GM23338 (cell line): ENCODE measurements at regions not wholly inside any gene's neighbourhood (a gene's known extent, or its start where the extent isn't known, plus 50 kb on each side); places are given as distances from the start of the nearest gene placed in this dataset.

Experiments
- ATAC-seq: fragments of 200-7000 bp; cut with Tn5 transposase; 3 replicates; pipeline ENCODE4 v1.9.1; 2020
- DNase-seq: peaks from one replicate; pipeline ENCODE4 v3.0.0-alpha.2; 2015; ENCODE audit warnings: low spot score
- H2AFZ ChIP-seq: fragments of 200-600 bp; sonication (generic); 2 replicates; pipeline ENCODE4 v1.8.0; 2016; ENCODE audit warnings: antibody characterized with exemption, mild to moderate bottlenecking, moderate library complexity
- H3F3A ChIP-seq: fragments of 200-600 bp; sonication (generic); replicated peaks from 2 replicates; pipeline ENCODE4 v1.8.0; 2017; ENCODE audit warnings: antibody characterized with exemption, mixed run types, low read depth
- H3K27ac ChIP-seq: fragments of 200-600 bp; sonication (generic); 2 replicates; pipeline ENCODE4 v1.6.1; 2016; ENCODE audit warnings: low read depth
- H3K27me3 ChIP-seq: fragments of 200-600 bp; sonication (generic); 2 replicates; pipeline ENCODE4 v1.8.0; 2016; ENCODE audit warnings: mild to moderate bottlenecking, mixed run types, moderate library complexity; ENCODE audit not compliant: insufficient read depth
- H3K36me3 ChIP-seq: fragments of 200-600 bp; sonication (generic); 2 replicates; pipeline ENCODE4 v1.8.0; 2016; ENCODE audit warnings: mild to moderate bottlenecking; ENCODE audit not compliant: insufficient read depth
- H3K4me1 ChIP-seq: fragments of 200-600 bp; sonication (generic); 2 replicates; pipeline ENCODE4 v1.8.0; 2016; ENCODE audit warnings: mild to moderate bottlenecking, moderate library complexity; ENCODE audit not compliant: insufficient read depth
- H3K4me2 ChIP-seq: fragments of 200-600 bp; sonication (generic); 2 replicates; pipeline ENCODE4 v1.7.1; 2017; ENCODE audit warnings: mixed run types
- H3K4me3 ChIP-seq: fragments of 200-600 bp; sonication (generic); 2 replicates; pipeline ENCODE4 v1.6.1; 2016; ENCODE audit warnings: mixed run types
- H3K79me2 ChIP-seq: fragments of 200-600 bp; sonication (generic); replicated peaks from 2 replicates; pipeline ENCODE4 v1.8.0; 2017; ENCODE audit warnings: mild to moderate bottlenecking; ENCODE audit not compliant: insufficient read depth
- H3K9me2 ChIP-seq: fragments of 200-600 bp; sonication (generic); 2 replicates; pipeline ENCODE4 v1.8.0; 2017; ENCODE audit not compliant: insufficient read depth
- H4K20me1 ChIP-seq: fragments of 200-600 bp; sonication (generic); replicated peaks from 2 replicates; pipeline ENCODE4 v1.8.0; 2017; ENCODE audit warnings: mild to moderate bottlenecking; ENCODE audit not compliant: insufficient read depth
- H3K27ac Mint-ChIP-seq: 2 replicates; pipeline ENCODE4 v1.8.0; 2020; ENCODE audit warnings: inconsistent platforms, mild to moderate bottlenecking, moderate library complexity, mixed read lengths
- H3K27me3 Mint-ChIP-seq: 3 replicates; pipeline ENCODE4 v1.8.0; 2022; ENCODE audit warnings: low read depth, mild to moderate bottlenecking, moderate library complexity, mixed read lengths, inconsistent platforms; ENCODE audit not compliant: insufficient read depth, poor library complexity
- H3K36me3 Mint-ChIP-seq: 3 replicates; pipeline ENCODE4 v1.8.0; 2021; ENCODE audit warnings: low read depth, mild to moderate bottlenecking, inconsistent platforms, moderate library complexity, mixed read lengths
- H3K4me1 Mint-ChIP-seq: 3 replicates; pipeline ENCODE4 v1.8.0; 2020; ENCODE audit warnings: mild to moderate bottlenecking, inconsistent platforms, mixed read lengths
- H3K4me3 Mint-ChIP-seq: 3 replicates; pipeline ENCODE4 v1.8.0; 2021; ENCODE audit warnings: moderate library complexity, mild to moderate bottlenecking, inconsistent platforms, mixed read lengths
- H3K9me3 Mint-ChIP-seq: 3 replicates; pipeline ENCODE4 v1.8.0; 2020; ENCODE audit warnings: moderate library complexity, mild to moderate bottlenecking, inconsistent platforms, mixed read lengths
- CREB1 ChIP-seq: fragments of 250-450 bp; sonication (Bioruptor Pico); IDR thresholded peaks from 2 replicates; pipeline ENCODE4 v1.5.0; 2020; ENCODE audit warnings: low read depth, mild to moderate bottlenecking, moderate library complexity
- EZH2 ChIP-seq: fragments of 200-600 bp; sonication (generic); IDR thresholded peaks from one replicate; pipeline ENCODE4 v1.8.0; 2017; ENCODE audit warnings: antibody characterized with exemption, mild to moderate bottlenecking, low read depth; ENCODE audit not compliant: unreplicated experiment
- EZH2phosphoT487 ChIP-seq: fragments of 200-600 bp; sonication (generic); IDR thresholded peaks from one replicate; pipeline ENCODE4 v1.8.1; 2018; ENCODE audit warnings: antibody characterized with exemption; ENCODE audit not compliant: unreplicated experiment
- JUNB ChIP-seq: IDR thresholded peaks from one replicate; pipeline ENCODE4 v1.6.1; 2016; ENCODE audit warnings: antibody characterized with exemption; ENCODE audit not compliant: unreplicated experiment
- NANOG ChIP-seq: IDR thresholded peaks from 2 replicates; pipeline ENCODE4 v1.6.1; 2016; ENCODE audit warnings: antibody characterized with exemption, borderline replicate concordance
- POLR2AphosphoS5 ChIP-seq: IDR thresholded peaks from 2 replicates; pipeline ENCODE4 v1.6.1; 2016; ENCODE audit warnings: antibody characterized with exemption, low read depth
- STAT1 ChIP-seq: IDR thresholded peaks from one replicate; pipeline ENCODE4 v1.6.1; 2016; ENCODE audit warnings: antibody characterized with exemption; ENCODE audit not compliant: unreplicated experiment
- ZNF114 ChIP-seq: fragments of 250-450 bp; sonication (Bioruptor Pico); IDR thresholded peaks from 2 replicates; pipeline ENCODE4 v1.5.0; 2020; ENCODE audit warnings: mild to moderate bottlenecking, moderate library complexity
- ZNF331 ChIP-seq: fragments of 250-450 bp; sonication (Bioruptor Pico); IDR thresholded peaks from 2 replicates; pipeline ENCODE4 v1.5.0; 2020; ENCODE audit warnings: low read depth, mild to moderate bottlenecking, moderate library complexity
- TF ChIP-seq, protein P1 (sequence below): fragments of 250-450 bp; sonication (Bioruptor Pico); IDR thresholded peaks from 2 replicates; pipeline ENCODE4 v1.5.0; 2020; ENCODE audit warnings: mild to moderate bottlenecking, moderate library complexity
- TF ChIP-seq, protein P2 (sequence below), 2 experiments: fragments of 200-600 bp in 1 of 2; sonication (generic) in 1 of 2; conservative IDR thresholded peaks; 2 replicates each; pipeline versions ENCODE4 v1.5.1 to v1.6.1; 2016 to 2017; ENCODE audit warnings: antibody characterized with exemption in 2 of 2, low read depth in 2 of 2, mild to moderate bottlenecking in 2 of 2, moderate library complexity in 1 of 2
- TF ChIP-seq, protein P3 (sequence below): IDR thresholded peaks from one replicate; pipeline ENCODE4 v1.6.1; 2018; ENCODE audit warnings: antibody characterized with exemption; ENCODE audit not compliant: unreplicated experiment
- TF ChIP-seq, protein P4 (sequence below): IDR thresholded peaks from 2 replicates; pipeline ENCODE4 v1.6.1; 2016; ENCODE audit warnings: antibody characterized with exemption

DNA sequence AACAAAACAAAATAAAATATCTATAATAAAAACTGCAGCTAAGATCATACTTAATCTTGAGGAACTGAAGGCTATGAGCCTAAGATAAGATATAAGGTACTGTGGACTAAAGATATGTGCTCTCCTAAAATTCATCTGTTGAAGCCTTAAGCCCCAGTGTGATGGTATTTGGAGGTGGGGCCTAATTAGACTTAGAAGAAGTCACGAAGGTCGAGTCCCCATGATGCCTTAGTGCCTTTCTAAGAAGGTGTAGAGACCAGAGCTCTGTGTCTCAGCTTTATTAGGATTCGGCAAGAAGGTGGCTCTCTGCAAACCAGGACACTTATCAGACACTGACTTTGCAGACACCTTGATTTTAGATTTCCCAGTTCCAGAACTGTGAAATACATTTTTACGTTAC is 622.0 kb upstream of the BRINP3 start (continued):
- TF ChIP-seq ZNF331 (no peak), EZH2 (no peak), STAT1 (no peak)

DNA sequence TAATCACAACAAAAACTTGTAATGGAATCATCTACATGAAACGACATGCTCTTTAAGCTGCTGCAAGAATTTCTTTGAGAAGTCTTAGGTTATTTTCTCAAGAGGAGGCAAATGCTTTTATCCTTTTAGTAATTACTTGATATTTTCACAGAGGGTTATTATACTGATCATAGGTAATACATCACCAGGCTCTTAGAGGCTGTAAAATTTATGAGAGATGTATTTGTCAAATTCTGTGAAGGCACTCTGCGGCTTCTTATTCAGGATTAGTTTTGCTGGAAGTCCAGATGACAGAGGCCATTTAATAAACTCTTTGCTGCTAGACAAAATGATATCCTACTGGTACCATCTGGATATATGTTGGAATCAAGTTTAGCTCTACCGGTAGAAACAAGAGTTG is 624.3 kb upstream of the BRINP3 start:
- no peak overlapping the region for H3K4me2 ChIP-seq
- H3K4me3 Mint-ChIP-seq = no peak overlapping the region
- H3K79me2 ChIP-seq = no peaks in the 10 kb centered on the region
- no peak overlapping the region for H3K27ac Mint-ChIP-seq
- no peak overlapping the region for H2AFZ ChIP-seq
- no peaks in the 10 kb centered on the region for H3K36me3 ChIP-seq
- H4K20me1 ChIP-seq = no peaks in the 10 kb centered on the region
- H3K27me3 Mint-ChIP-seq = no peaks in the 10 kb centered on the region
- no peak for DNase-seq
- H3K4me3 ChIP-seq = no peak overlapping the region
- no peaks in the 10 kb centered on the region for H3K27me3 ChIP-seq
- no peak for ATAC-seq
- no peaks in the 10 kb centered on the region for H3F3A ChIP-seq
- H3K9me2 ChIP-seq = no peaks in the 10 kb centered on the region
- H3K4me1 Mint-ChIP-seq = no peaks in the 10 kb centered on the region; the same call in 2 of the 3 replicates
- no peaks in the 10 kb centered on the region for H3K9me3 Mint-ChIP-seq
- H3K4me1 ChIP-seq = no peaks in the 10 kb centered on the region
- H3K36me3 Mint-ChIP-seq = no peaks in the 10 kb centered on the region
- no peak overlapping the region for H3K27ac ChIP-seq
- no peak for TF ChIP-seq EZH2phosphoT487
- TF ChIP-seq, protein P1, sequence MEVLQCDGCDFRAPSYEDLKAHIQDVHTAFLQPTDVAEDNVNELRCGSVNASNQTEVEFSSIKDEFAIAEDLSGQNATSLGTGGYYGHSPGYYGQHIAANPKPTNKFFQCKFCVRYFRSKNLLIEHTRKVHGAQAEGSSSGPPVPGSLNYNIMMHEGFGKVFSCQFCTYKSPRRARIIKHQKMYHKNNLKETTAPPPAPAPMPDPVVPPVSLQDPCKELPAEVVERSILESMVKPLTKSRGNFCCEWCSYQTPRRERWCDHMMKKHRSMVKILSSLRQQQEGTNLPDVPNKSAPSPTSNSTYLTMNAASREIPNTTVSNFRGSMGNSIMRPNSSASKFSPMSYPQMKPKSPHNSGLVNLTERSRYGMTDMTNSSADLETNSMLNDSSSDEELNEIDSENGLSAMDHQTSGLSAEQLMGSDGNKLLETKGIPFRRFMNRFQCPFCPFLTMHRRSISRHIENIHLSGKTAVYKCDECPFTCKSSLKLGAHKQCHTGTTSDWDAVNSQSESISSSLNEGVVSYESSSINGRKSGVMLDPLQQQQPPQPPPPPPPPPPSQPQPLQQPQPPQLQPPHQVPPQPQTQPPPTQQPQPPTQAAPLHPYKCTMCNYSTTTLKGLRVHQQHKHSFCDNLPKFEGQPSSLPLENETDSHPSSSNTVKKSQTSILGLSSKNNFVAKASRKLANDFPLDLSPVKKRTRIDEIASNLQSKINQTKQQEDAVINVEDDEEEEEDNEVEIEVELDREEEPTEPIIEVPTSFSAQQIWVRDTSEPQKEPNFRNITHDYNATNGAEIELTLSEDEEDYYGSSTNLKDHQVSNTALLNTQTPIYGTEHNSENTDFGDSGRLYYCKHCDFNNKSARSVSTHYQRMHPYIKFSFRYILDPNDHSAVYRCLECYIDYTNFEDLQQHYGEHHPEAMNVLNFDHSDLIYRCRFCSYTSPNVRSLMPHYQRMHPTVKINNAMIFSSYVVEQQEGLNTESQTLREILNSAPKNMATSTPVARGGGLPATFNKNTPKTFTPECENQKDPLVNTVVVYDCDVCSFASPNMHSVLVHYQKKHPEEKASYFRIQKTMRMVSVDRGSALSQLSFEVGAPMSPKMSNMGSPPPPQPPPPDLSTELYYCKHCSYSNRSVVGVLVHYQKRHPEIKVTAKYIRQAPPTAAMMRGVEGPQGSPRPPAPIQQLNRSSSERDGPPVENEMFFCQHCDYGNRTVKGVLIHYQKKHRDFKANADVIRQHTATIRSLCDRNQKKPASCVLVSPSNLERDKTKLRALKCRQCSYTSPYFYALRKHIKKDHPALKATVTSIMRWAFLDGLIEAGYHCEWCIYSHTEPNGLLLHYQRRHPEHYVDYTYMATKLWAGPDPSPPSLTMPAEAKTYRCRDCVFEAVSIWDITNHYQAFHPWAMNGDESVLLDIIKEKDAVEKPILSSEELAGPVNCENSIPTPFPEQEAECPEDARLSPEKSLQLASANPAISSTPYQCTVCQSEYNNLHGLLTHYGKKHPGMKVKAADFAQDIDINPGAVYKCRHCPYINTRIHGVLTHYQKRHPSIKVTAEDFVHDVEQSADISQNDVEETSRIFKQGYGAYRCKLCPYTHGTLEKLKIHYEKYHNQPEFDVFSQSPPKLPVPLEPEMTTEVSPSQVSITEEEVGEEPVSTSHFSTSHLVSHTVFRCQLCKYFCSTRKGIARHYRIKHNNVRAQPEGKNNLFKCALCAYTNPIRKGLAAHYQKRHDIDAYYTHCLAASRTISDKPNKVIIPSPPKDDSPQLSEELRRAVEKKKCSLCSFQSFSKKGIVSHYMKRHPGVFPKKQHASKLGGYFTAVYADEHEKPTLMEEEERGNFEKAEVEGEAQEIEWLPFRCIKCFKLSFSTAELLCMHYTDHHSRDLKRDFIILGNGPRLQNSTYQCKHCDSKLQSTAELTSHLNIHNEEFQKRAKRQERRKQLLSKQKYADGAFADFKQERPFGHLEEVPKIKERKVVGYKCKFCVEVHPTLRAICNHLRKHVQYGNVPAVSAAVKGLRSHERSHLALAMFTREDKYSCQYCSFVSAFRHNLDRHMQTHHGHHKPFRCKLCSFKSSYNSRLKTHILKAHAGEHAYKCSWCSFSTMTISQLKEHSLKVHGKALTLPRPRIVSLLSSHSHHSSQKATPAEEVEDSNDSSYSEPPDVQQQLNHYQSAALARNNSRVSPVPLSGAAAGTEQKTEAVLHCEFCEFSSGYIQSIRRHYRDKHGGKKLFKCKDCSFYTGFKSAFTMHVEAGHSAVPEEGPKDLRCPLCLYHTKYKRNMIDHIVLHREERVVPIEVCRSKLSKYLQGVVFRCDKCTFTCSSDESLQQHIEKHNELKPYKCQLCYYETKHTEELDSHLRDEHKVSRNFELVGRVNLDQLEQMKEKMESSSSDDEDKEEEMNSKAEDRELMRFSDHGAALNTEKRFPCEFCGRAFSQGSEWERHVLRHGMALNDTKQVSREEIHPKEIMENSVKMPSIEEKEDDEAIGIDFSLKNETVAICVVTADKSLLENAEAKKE (CRISPR knock-in tag) = no peak
- no peak for TF ChIP-seq JUNB
- TF ChIP-seq, protein P2, sequence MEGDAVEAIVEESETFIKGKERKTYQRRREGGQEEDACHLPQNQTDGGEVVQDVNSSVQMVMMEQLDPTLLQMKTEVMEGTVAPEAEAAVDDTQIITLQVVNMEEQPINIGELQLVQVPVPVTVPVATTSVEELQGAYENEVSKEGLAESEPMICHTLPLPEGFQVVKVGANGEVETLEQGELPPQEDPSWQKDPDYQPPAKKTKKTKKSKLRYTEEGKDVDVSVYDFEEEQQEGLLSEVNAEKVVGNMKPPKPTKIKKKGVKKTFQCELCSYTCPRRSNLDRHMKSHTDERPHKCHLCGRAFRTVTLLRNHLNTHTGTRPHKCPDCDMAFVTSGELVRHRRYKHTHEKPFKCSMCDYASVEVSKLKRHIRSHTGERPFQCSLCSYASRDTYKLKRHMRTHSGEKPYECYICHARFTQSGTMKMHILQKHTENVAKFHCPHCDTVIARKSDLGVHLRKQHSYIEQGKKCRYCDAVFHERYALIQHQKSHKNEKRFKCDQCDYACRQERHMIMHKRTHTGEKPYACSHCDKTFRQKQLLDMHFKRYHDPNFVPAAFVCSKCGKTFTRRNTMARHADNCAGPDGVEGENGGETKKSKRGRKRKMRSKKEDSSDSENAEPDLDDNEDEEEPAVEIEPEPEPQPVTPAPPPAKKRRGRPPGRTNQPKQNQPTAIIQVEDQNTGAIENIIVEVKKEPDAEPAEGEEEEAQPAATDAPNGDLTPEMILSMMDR (conservative IDR thresholded peaks at IDR 0.05; ENCODE audit: low read depth in 2 of 2) = no peak
- TF ChIP-seq, protein P3, sequence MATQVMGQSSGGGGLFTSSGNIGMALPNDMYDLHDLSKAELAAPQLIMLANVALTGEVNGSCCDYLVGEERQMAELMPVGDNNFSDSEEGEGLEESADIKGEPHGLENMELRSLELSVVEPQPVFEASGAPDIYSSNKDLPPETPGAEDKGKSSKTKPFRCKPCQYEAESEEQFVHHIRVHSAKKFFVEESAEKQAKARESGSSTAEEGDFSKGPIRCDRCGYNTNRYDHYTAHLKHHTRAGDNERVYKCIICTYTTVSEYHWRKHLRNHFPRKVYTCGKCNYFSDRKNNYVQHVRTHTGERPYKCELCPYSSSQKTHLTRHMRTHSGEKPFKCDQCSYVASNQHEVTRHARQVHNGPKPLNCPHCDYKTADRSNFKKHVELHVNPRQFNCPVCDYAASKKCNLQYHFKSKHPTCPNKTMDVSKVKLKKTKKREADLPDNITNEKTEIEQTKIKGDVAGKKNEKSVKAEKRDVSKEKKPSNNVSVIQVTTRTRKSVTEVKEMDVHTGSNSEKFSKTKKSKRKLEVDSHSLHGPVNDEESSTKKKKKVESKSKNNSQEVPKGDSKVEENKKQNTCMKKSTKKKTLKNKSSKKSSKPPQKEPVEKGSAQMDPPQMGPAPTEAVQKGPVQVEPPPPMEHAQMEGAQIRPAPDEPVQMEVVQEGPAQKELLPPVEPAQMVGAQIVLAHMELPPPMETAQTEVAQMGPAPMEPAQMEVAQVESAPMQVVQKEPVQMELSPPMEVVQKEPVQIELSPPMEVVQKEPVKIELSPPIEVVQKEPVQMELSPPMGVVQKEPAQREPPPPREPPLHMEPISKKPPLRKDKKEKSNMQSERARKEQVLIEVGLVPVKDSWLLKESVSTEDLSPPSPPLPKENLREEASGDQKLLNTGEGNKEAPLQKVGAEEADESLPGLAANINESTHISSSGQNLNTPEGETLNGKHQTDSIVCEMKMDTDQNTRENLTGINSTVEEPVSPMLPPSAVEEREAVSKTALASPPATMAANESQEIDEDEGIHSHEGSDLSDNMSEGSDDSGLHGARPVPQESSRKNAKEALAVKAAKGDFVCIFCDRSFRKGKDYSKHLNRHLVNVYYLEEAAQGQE = no peak
- TF ChIP-seq ZNF331 = no peak
- TF ChIP-seq EZH2 = no peak
- no peak for TF ChIP-seq POLR2AphosphoS5
- TF ChIP-seq, protein P4, sequence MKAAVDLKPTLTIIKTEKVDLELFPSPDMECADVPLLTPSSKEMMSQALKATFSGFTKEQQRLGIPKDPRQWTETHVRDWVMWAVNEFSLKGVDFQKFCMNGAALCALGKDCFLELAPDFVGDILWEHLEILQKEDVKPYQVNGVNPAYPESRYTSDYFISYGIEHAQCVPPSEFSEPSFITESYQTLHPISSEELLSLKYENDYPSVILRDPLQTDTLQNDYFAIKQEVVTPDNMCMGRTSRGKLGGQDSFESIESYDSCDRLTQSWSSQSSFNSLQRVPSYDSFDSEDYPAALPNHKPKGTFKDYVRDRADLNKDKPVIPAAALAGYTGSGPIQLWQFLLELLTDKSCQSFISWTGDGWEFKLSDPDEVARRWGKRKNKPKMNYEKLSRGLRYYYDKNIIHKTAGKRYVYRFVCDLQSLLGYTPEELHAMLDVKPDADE = no peak
- no peak for TF ChIP-seq STAT1
- TF ChIP-seq NANOG = no peak
- no peak for TF ChIP-seq ZNF114 (CRISPR knock-in tag)
- TF ChIP-seq CREB1 (CRISPR knock-in tag) = no peak
